WERI-Rb-1 (cell line): ENCODE measurements at regions not wholly inside any gene's neighbourhood (a gene's known extent, or its start where the extent isn't known, plus 50 kb on each side); places are given as distances from the start of the nearest gene placed in this dataset.

ENCODE experiments used
- DNase-seq: peaks from one replicate; pipeline ENCODE4 v3.0.0-alpha.2; 2020
- H3K27ac ChIP-seq: fragments of 250-450 bp; sonication (Bioruptor Pico); 2 replicates; pipeline ENCODE4 v1.5.1; 2020; ENCODE audit warnings: mild to moderate bottlenecking, moderate library complexity
- H3K27me3 ChIP-seq: fragments of 250-450 bp; sonication (Bioruptor Pico); 2 replicates; pipeline ENCODE4 v1.5.1; 2021; ENCODE audit warnings: mild to moderate bottlenecking, low read depth, moderate library complexity; ENCODE audit not compliant: insufficient read depth, severe bottlenecking
- H3K36me3 ChIP-seq: fragments of 250-450 bp; sonication (Bioruptor Pico); 2 replicates; pipeline ENCODE4 v1.5.1; 2020; ENCODE audit warnings: mild to moderate bottlenecking, moderate library complexity
- H3K4me3 ChIP-seq: 2 replicates; pipeline ENCODE4 v1.5.1; 2011; ENCODE audit warnings: low read depth, mild to moderate bottlenecking, control low read depth, low read length
- H3K9me3 ChIP-seq: fragments of 250-450 bp; sonication (Bioruptor Pico); 2 replicates; pipeline ENCODE4 v1.5.1; 2021; ENCODE audit warnings: mild to moderate bottlenecking, moderate library complexity; ENCODE audit not compliant: severe bottlenecking
- CTCF ChIP-seq: IDR thresholded peaks from 2 replicates; pipeline ENCODE4 v1.5.1; 2011; ENCODE audit warnings: low read depth, mild to moderate bottlenecking, control low read depth, inconsistent platforms, low read length

GRCh38 chr18:79607361-79607952 lies 72.1 kb upstream of the CTDP1 start:
- Histone ChIP-seq H3K9me3 (no peaks in the 10 kb centered on the region), H3K36me3 (no peaks in the 10 kb centered on the region), H3K4me3 (no peak overlapping the region), H3K27me3 (no peaks in the 10 kb centered on the region), H3K27ac (no peak overlapping the region)
- DNase-seq, result peak; percentile 57
- no peak for TF ChIP-seq CTCF

GRCh38 chr18:79608069-79608468 lies 71.5 kb upstream of the CTDP1 start:
- H3K27me3 ChIP-seq, result no peaks in the 10 kb centered on the region
- no peaks in the 10 kb centered on the region for H3K9me3 ChIP-seq
- no peak overlapping the region for H3K27ac ChIP-seq
- H3K36me3 ChIP-seq, result no peaks in the 10 kb centered on the region
- no peak for TF ChIP-seq CTCF
- H3K4me3 ChIP-seq, result no peak overlapping the region
- no peak for DNase-seq

GRCh38 chr18:79608535-79608934 lies 71.1 kb upstream of the CTDP1 start:
- Histone ChIP-seq H3K27me3 (no peaks in the 10 kb centered on the region), H3K9me3 (no peaks in the 10 kb centered on the region), H3K36me3 (no peaks in the 10 kb centered on the region), H3K27ac (no peak overlapping the region), H3K4me3 (no peak overlapping the region)
- DNase-seq, result peak; percentile 6
- no peak for TF ChIP-seq CTCF

GRCh38 chr18:79608999-79609461 lies 70.6 kb upstream of the CTDP1 start:
- no peaks in the 10 kb centered on the region for H3K27me3 ChIP-seq
- H3K36me3 ChIP-seq, result no peaks in the 10 kb centered on the region

GRCh38 chr18:79609841-79610281 lies 69.7 kb upstream of the CTDP1 start:
- Histone ChIP-seq H3K27me3 (no peaks in the 10 kb centered on the region), H3K4me3 (no peak overlapping the region), H3K36me3 (no peaks in the 10 kb centered on the region), H3K9me3 (no peaks in the 10 kb centered on the region), H3K27ac (no peak overlapping the region)
- peak; percentile 9 for DNase-seq
- no peak for TF ChIP-seq CTCF

More at GRCh38 chr18:79608999-79609461, 70.6 kb upstream of the CTDP1 start:
- H3K4me3 ChIP-seq, result no peak overlapping the region
- no peak overlapping the region for H3K27ac ChIP-seq
- no peaks in the 10 kb centered on the region for H3K9me3 ChIP-seq
- DNase-seq, result peak; percentile 8
- TF ChIP-seq CTCF, result no peak
